ENCODE measurements at regions not wholly inside any gene's neighbourhood (a gene's known extent, or its start where the extent isn't known, plus 50 kb on each side); places are given as distances from the start of the nearest gene placed in this dataset.

DNA sequence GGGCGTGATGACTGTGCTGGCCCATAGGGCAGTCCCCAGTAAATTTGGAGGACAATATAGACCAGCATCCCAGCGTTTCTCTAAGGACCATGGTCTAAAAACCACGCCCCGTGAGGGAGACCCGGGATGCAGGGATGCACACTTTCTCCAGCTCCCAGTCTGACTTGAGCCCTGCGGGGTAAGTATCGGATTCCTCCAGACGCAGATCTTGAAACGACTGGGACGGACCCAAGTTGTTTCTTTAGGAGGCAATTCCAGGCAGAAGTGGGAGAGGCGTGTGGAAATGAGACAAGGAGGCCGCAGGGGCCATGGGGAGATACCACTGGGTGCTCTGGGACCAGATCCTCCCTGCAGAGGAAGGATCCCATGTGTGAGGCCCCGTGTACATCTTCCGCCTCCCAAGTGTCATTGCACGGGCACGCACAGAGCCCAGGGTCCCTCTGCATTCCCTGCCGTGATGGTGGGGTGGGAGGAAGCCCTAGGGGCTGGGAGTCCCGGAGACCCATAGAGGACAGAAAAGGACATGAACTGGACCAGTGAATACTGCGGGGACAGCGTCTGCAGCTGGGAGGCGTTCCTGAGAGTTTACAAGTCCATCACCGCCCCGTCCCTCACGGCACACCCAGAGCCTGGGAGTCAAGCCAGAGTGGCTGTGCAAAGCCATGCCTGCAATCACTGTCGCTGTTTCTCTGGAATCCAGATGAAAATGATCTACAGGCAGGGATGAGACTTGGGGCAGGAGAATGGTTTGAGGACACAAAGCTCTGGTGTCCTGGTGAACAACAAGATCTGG is 522.9 kb downstream of the CDH26 start:
- DNase-seq = no peak
- no peaks in the 10 kb centered on the region for H3K36me3 Mint-ChIP-seq (ENCODE audit: low read depth)
- TF ChIP-seq, protein P1, sequence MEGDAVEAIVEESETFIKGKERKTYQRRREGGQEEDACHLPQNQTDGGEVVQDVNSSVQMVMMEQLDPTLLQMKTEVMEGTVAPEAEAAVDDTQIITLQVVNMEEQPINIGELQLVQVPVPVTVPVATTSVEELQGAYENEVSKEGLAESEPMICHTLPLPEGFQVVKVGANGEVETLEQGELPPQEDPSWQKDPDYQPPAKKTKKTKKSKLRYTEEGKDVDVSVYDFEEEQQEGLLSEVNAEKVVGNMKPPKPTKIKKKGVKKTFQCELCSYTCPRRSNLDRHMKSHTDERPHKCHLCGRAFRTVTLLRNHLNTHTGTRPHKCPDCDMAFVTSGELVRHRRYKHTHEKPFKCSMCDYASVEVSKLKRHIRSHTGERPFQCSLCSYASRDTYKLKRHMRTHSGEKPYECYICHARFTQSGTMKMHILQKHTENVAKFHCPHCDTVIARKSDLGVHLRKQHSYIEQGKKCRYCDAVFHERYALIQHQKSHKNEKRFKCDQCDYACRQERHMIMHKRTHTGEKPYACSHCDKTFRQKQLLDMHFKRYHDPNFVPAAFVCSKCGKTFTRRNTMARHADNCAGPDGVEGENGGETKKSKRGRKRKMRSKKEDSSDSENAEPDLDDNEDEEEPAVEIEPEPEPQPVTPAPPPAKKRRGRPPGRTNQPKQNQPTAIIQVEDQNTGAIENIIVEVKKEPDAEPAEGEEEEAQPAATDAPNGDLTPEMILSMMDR (IDR thresholded peaks at IDR 0.05) = no peak
- no peak overlapping the region for H3K4me3 Mint-ChIP-seq
- H3K4me1 Mint-ChIP-seq = peaks cover 30% of the 10 kb centered on the region
- H3K9me3 Mint-ChIP-seq = no peaks in the 10 kb centered on the region
- peaks cover 21% of the 10 kb centered on the region for H3K27me3 Mint-ChIP-seq (ENCODE audit: low read depth, poor library complexity)
- H3K27ac Mint-ChIP-seq = no peak overlapping the region

DNA sequence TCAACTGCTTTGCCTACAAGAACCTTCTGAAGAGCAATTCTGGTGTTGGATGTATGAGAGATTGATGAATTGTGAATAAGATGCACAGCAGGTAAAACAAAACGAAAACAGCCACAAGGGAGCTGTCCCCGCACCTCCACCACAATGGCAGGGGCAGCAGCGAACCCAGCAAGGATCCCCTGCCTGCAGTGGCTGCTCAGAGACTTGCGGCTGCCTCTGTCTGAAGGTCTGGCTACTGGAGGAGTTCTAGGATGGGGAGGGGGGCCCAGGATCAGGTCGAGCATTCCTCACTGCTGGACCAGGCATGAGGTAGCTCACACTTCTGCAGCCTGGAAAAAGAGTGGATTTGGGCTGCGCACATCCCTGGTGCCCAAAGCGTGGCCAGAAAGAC is 523.5 kb downstream of the CDH26 start:
- no peak for DNase-seq
- Mint-ChIP-seq H3K36me3 (ENCODE audit: low read depth) (no peaks in the 10 kb centered on the region), H3K4me3 (no peak overlapping the region), H3K4me1 (peaks cover 30% of the 10 kb centered on the region), H3K27ac (no peak overlapping the region), H3K27me3 (ENCODE audit: low read depth, poor library complexity) (peaks cover 18% of the 10 kb centered on the region), H3K9me3 (no peaks in the 10 kb centered on the region)
- TF ChIP-seq, protein P1 (IDR thresholded peaks at IDR 0.05) = no peak

DNA sequence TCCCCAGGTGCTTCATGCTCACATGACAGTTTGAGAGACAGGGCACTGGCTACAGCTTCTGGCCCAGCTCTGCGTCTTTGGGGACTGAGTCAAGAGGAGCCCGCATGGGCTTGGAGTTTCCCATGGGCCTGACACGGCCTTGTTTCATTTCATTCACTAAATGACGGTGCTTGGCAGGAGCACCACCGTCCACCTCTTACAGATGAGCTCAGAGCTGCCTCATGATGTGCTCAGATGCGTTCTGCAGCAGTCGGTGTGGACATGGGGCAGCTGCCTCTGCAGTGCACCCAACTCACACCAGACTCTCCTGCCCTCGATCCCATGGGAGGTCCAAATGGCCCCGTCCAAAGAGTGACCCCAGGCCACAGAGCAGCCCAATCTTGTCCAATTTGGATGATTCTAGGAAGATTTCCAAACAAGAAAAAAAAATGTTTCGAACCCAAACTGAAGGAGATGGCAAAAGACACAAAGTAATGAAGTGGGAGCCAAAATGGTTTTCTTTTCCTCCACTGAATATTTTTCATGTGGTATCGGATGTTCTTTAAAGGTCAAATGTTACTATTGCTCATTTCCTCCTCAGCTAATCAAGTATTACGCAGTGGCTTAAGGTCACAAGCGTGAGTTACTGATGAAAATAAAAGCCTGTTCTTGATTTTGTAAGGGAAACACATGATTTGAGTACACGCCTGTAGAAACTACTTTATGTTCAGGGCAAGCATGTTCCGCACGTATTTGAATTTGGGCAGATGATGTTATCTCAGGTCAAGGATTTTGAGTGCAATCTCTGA is 524.2 kb downstream of the CDH26 start:
- no peak for DNase-seq
- Mint-ChIP-seq H3K4me1 (peaks cover 30% of the 10 kb centered on the region), H3K9me3 (no peaks in the 10 kb centered on the region), H3K36me3 (ENCODE audit: low read depth) (no peaks in the 10 kb centered on the region), H3K27ac (no peak overlapping the region), H3K27me3 (ENCODE audit: low read depth, poor library complexity) (peaks cover 18% of the 10 kb centered on the region), H3K4me3 (no peak overlapping the region)
- TF ChIP-seq, protein P1 (IDR thresholded peaks at IDR 0.05) = no peak

DNA sequence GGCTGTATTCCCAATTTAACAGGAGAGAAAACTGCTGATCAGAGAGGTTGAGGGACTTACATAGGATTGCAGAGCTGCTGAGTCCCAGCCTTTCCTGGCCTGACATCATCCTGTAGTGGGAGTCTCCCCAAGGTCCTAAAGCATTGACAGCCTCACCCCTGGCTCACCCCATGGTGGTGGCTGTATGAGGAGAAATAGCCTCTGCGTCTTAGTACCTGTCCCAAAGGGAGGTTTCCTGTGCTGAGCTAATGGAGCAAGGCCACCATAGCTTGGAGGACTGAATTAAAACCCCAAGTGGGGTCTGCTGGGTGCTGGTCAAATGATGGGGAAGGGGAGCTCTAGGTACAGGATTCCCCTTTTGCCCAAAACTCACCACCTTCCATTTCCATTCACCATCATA is 525.1 kb downstream of the CDH26 start:
- TF ChIP-seq, protein P1 (IDR thresholded peaks at IDR 0.05) = no peak
- Mint-ChIP-seq H3K36me3 (ENCODE audit: low read depth) (no peaks in the 10 kb centered on the region), H3K27me3 (ENCODE audit: low read depth, poor library complexity) (peaks cover 18% of the 10 kb centered on the region), H3K9me3 (no peaks in the 10 kb centered on the region), H3K4me1 (peaks cover 30% of the 10 kb centered on the region), H3K27ac (no peak overlapping the region), H3K4me3 (no peak overlapping the region)
- DNase-seq = no peak

DNA sequence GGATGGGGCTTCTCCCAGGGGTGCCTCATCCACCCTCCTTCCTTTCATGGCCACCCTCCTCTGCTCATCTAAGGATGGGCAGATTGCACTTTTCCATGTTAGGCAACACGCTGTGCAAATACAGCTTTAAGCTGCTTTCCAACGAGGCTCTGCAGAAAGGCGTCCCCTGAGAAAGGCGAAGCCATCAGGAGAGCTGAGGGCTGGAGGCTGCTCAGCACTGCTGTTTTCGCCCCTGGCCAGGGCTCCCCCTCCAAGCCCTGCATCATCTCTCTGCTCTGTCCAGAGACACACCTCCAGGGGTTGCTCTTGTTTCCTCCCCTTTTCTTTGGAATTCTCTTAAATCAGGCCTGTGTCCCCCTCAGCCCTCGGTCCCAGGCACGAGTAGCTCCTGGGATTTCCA is 526.1 kb downstream of the CDH26 start:
- peaks cover 18% of the 10 kb centered on the region for H3K27me3 Mint-ChIP-seq (ENCODE audit: low read depth, poor library complexity)

More for the DNA sequence above, 526.1 kb downstream of the CDH26 start:
- no peak for DNase-seq
- Mint-ChIP-seq H3K36me3 (ENCODE audit: low read depth) (no peaks in the 10 kb centered on the region), H3K27ac (no peak overlapping the region), H3K4me3 (no peak overlapping the region), H3K4me1 (peaks cover 30% of the 10 kb centered on the region), H3K9me3 (no peaks in the 10 kb centered on the region)
- TF ChIP-seq, protein P1 (IDR thresholded peaks at IDR 0.05) = no peak
